HuH-7 (cell line): ENCODE measurements at regions not wholly inside any gene's neighbourhood (a gene's known extent, or its start where the extent isn't known, plus 50 kb on each side); places are given as distances from the start of the nearest gene placed in this dataset.

ENCODE experiments used
- DNase-seq: peaks from one replicate; pipeline ENCODE4 v3.0.0; 2011; ENCODE audit warnings: low spot score

GRCh38 chr4:1476140-1476513, 69.9 kb upstream of the NKX1-1 start:
- DNase-seq, result no peak

GRCh38 chr4:1475277-1476139, 69.3 kb upstream of the NKX1-1 start:
- DNase-seq, result no peak

- no peak for DNase-seq
Measured at GRCh38 chr4:1474126-1475090, 68.2 kb upstream of the NKX1-1 start.

GRCh38 chr4:1473718-1474117, 67.5 kb upstream of the NKX1-1 start:
- no peak for DNase-seq

- no peak for DNase-seq
Measured at GRCh38 chr4:1472911-1473518, 66.8 kb upstream of the NKX1-1 start.

GRCh38 chr4:1472148-1472797, 66.0 kb upstream of the NKX1-1 start:
- DNase-seq, result no peak

GRCh38 chr4:1471443-1472147, 65.4 kb upstream of the NKX1-1 start:
- DNase-seq, result no peak

- DNase-seq, result no peak
Measured at GRCh38 chr4:1470816-1471442, 64.7 kb upstream of the NKX1-1 start.

GRCh38 chr4:1470393-1470670, 64.1 kb upstream of the NKX1-1 start:
- DNase-seq, result no peak

- no peak for DNase-seq
Measured at GRCh38 chr4:1469607-1470392, 63.6 kb upstream of the NKX1-1 start.

- DNase-seq, result no peak
Measured at GRCh38 chr4:1469043-1469442, 62.8 kb upstream of the NKX1-1 start.

- DNase-seq, result no peak
Measured at GRCh38 chr4:1467581-1468458, 61.6 kb upstream of the NKX1-1 start.

GRCh38 chr4:1466863-1467165, 60.6 kb upstream of the NKX1-1 start:
- DNase-seq, result no peak

GRCh38 chr4:1466034-1466862, 60.0 kb upstream of the NKX1-1 start:
- no peak for DNase-seq

- no peak for DNase-seq
Measured at GRCh38 chr4:1465173-1466033, 59.2 kb upstream of the NKX1-1 start.

- DNase-seq, result no peak
Measured at GRCh38 chr4:1464581-1465171, 58.4 kb upstream of the NKX1-1 start.

GRCh38 chr4:1463927-1464540, 57.8 kb upstream of the NKX1-1 start:
- DNase-seq, result no peak
